HG03520 (cell line): ENCODE measurements at regions not wholly inside any gene's neighbourhood (a gene's known extent, or its start where the extent isn't known, plus 50 kb on each side); places are given as distances from the start of the nearest gene placed in this dataset.
"Not testable (repeated sequence)": the region's sequence is repeated elsewhere in the genome, so short reads cannot be mapped to it uniquely, and the experiment has no call there.

Experiments
- ATAC-seq: cut with Tn5 transposase; IDR thresholded peaks from one replicate; pipeline ENCODE4 v1.9.1; 2021; ENCODE audit warnings: mild to moderate bottlenecking, moderate library complexity; ENCODE audit not compliant: unreplicated experiment

- no peak for ATAC-seq
These were observed 1517.5 kb downstream of the RPIA start for GRCh38 chr2:90209009-90209408.

- ATAC-seq: no peak
These were observed 1518.3 kb downstream of the RPIA start for GRCh38 chr2:90209806-90210205.

- ATAC-seq: not testable (repeated sequence)
These were observed 1524.4 kb downstream of the RPIA start for GRCh38 chr2:90215880-90216279.

- ATAC-seq: not testable (repeated sequence)
These were observed 1525.3 kb downstream of the RPIA start for GRCh38 chr2:90216801-90217200.

- not testable (repeated sequence) for ATAC-seq
These were observed 1527.1 kb downstream of the RPIA start for GRCh38 chr2:90218534-90218933.

GRCh38 chr2:90220623-90221299 lies 1529.3 kb downstream of the RPIA start:
- not testable (repeated sequence) for ATAC-seq

- no peak for ATAC-seq
These were observed 1529.8 kb downstream of the RPIA start for GRCh38 chr2:90221300-90221651.

- ATAC-seq: not testable (repeated sequence)
These were observed 1533.3 kb downstream of the RPIA start for GRCh38 chr2:90224767-90225166.

- not testable (repeated sequence) for ATAC-seq
These were observed 1535.1 kb downstream of the RPIA start for GRCh38 chr2:90226465-90227072.

GRCh38 chr2:90231199-90231598 lies 1539.7 kb downstream of the RPIA start:
- not testable (repeated sequence) for ATAC-seq

- not testable (repeated sequence) for ATAC-seq
These were observed 1544.0 kb downstream of the RPIA start for GRCh38 chr2:90235452-90235851.

GRCh38 chr2:90237923-90238361 lies 1546.5 kb downstream of the RPIA start:
- not testable (repeated sequence) for ATAC-seq

GRCh38 chr2:90238505-90239230 lies 1547.2 kb downstream of the RPIA start:
- not testable (repeated sequence) for ATAC-seq

- ATAC-seq: not testable (repeated sequence)
These were observed 1548.3 kb downstream of the RPIA start for GRCh38 chr2:90239769-90240168.

GRCh38 chr2:90244902-90245765 lies 1553.7 kb downstream of the RPIA start:
- not testable (repeated sequence) for ATAC-seq

GRCh38 chr2:90248400-90248799 lies 1556.9 kb downstream of the RPIA start:
- not testable (repeated sequence) for ATAC-seq

GRCh38 chr2:90250350-90250749 lies 1558.9 kb downstream of the RPIA start:
- not testable (repeated sequence) for ATAC-seq

- ATAC-seq: not testable (repeated sequence)
These were observed 1560.1 kb downstream of the RPIA start for GRCh38 chr2:90251576-90251975.

GRCh38 chr2:90253306-90253705 lies 1561.8 kb downstream of the RPIA start:
- not testable (repeated sequence) for ATAC-seq

GRCh38 chr2:90266888-90267287 lies 1575.4 kb downstream of the RPIA start:
- ATAC-seq: not testable (repeated sequence)

- not testable (repeated sequence) for ATAC-seq
These were observed 1596.3 kb downstream of the RPIA start for GRCh38 chr2:90287751-90288150.
